Gastroesophageal sphincter (tissue), 3 donors: ENCODE measurements at regions not wholly inside any gene's neighbourhood (a gene's known extent, or its start where the extent isn't known, plus 50 kb on each side); places are given as distances from the start of the nearest gene placed in this dataset.

Experiments
- POLR2A ChIP-seq, 2 donors: fragments of 450-650 bp; IDR thresholded peaks; one replicate each; pipeline ENCODE4 v1.6.1; 2017; ENCODE audit warnings: antibody characterized with exemption in 2 of 2, mild to moderate bottlenecking in 2 of 2, moderate library complexity in 1 of 2
- POLR2AphosphoS5 ChIP-seq: sonication (generic); formaldehyde crosslinking; IDR thresholded peaks from one replicate; pipeline ENCODE4 v1.6.1; 2017; ENCODE audit warnings: antibody characterized with exemption
- TF ChIP-seq, protein P1 (sequence below), 4 experiments: fragments of 200-600 bp in 2 of 4; fragments of 450-650 bp in 2 of 4; sonication (generic) in 1 of 4; IDR thresholded peaks; one replicate each; pipeline ENCODE4 v1.5.1; 2017 to 2019; ENCODE audit warnings: antibody characterized with exemption in 4 of 4, mild to moderate bottlenecking in 2 of 4, moderate library complexity in 2 of 4

DNA sequence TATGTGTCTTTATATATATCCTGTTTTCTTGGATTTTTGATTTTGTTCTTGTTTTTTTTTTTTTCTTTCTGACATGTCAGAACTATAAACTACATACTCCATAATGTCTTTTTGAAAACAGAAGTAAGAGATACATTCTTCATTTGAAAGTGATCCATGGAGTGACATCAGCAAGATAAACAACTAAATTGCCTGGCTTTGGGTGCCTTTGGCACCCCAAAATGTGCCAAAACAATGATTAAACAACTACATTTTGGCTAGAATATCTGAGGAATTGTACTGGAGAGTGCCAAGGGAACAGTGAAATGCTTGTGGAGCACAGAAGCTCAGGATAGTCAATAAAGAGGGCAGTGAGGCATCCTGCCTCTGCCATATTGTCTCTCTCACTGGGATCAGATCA, 766.1 kb upstream of the ANO3 start:
- TF ChIP-seq POLR2AphosphoS5 (no peak), POLR2A (IDR thresholded peaks at IDR 0.05) (no peak)
- TF ChIP-seq, protein P1, sequence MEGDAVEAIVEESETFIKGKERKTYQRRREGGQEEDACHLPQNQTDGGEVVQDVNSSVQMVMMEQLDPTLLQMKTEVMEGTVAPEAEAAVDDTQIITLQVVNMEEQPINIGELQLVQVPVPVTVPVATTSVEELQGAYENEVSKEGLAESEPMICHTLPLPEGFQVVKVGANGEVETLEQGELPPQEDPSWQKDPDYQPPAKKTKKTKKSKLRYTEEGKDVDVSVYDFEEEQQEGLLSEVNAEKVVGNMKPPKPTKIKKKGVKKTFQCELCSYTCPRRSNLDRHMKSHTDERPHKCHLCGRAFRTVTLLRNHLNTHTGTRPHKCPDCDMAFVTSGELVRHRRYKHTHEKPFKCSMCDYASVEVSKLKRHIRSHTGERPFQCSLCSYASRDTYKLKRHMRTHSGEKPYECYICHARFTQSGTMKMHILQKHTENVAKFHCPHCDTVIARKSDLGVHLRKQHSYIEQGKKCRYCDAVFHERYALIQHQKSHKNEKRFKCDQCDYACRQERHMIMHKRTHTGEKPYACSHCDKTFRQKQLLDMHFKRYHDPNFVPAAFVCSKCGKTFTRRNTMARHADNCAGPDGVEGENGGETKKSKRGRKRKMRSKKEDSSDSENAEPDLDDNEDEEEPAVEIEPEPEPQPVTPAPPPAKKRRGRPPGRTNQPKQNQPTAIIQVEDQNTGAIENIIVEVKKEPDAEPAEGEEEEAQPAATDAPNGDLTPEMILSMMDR (IDR thresholded peaks at IDR 0.05): no peak
